ENCODE measurements at regions not wholly inside any gene's neighbourhood (a gene's known extent, or its start where the extent isn't known, plus 50 kb on each side); places are given as distances from the start of the nearest gene placed in this dataset.

- TF ChIP-seq POLR2A (IDR thresholded peaks at IDR 0.05) (no peak), CTCF (IDR thresholded peaks at IDR 0.05) (no peak)
- H3K9me3 ChIP-seq = no peaks in the 10 kb centered on the region
- intact Hi-C loops (cut with DNase I) = no loop called here
- H3K36me3 ChIP-seq (replicated peaks in 1 of 2; ENCODE audit: insufficient read depth in 1 of 2, low read depth in 2 of 2) = no peaks in the 10 kb centered on the region
- no peaks in the 10 kb centered on the region for H3K27me3 ChIP-seq
- H3K4me1 ChIP-seq = no peaks in the 10 kb centered on the region
- no peak for ATAC-seq
- no peak for DNase-seq
- H3K4me3 ChIP-seq = no peak overlapping the region
- H3K27ac ChIP-seq = no peak overlapping the region
These were observed 55.3 kb downstream of the RPL10L start for GRCh38 chr14:46596236-46596635.

- Histone ChIP-seq H3K4me1 (no peaks in the 10 kb centered on the region), H3K4me3 (no peak overlapping the region), H3K9me3 (no peaks in the 10 kb centered on the region), H3K27ac (no peak overlapping the region), H3K36me3 (replicated peaks in 1 of 2; ENCODE audit: insufficient read depth in 1 of 2, low read depth in 2 of 2) (no peaks in the 10 kb centered on the region), H3K27me3 (no peaks in the 10 kb centered on the region)
- ATAC-seq (no peak), DNase-seq (no peak)
- 52 to 66% methylated on average over 1 of the region's 1 CpG for WGBS, 2 donors
- TF ChIP-seq CTCF (IDR thresholded peaks at IDR 0.05) (no peak), POLR2A (IDR thresholded peaks at IDR 0.05) (no peak)
- intact Hi-C loops (cut with DNase I) = no loop called here
These were observed 68.8 kb downstream of the RPL10L start for GRCh38 chr14:46582826-46583225.

DNA sequence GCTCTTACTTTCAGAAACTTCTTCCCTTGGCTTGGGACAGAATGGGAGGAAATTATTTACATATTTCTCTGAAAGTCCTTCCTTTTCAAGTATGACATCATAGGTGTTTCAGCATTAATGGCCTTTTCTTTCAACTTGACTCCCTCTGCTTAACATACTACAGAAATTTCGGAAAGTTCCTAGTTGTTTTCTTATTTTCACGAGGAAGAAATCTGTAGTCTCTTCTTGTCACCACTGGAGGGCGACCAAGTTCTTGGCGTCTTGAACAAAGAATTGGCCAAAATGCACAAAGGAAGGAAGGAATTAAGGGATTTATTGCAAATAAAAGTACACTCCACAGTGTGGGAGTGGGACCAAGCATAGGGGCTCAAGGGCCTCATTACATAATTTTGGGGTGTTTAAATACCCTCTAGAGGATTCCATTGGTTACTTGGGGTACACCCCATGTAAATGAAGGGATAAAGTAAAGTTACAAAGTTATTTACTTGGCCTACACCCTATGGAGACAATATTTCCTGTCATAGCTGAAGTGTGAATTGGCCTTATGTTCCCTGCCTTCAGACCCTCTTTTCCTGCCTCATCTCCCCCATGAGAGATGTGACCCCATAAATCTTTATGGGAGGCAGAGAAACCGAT lies 70.4 kb downstream of the RPL10L start:
- peak in 6 of 7 experiments; percentile 19 to 30 (median 24) for TF ChIP-seq CTCF (IDR thresholded peaks at IDR 0.05)
- TF ChIP-seq POLR2A (IDR thresholded peaks at IDR 0.05) = no peak
- DNase-seq = peak in 3 of 4 donors; percentile 4 to 13 (median 5)
- WGBS, 2 donors = 23 to 28% methylated on average over 5 of the region's 5 CpGs
- H3K4me3 ChIP-seq = no peak overlapping the region
- no peaks in the 10 kb centered on the region for H3K36me3 ChIP-seq (replicated peaks in 1 of 2; ENCODE audit: insufficient read depth in 1 of 2, low read depth in 2 of 2)
- no peak overlapping the region for H3K27ac ChIP-seq
- H3K9me3 ChIP-seq = no peaks in the 10 kb centered on the region
- H3K27me3 ChIP-seq = no peaks in the 10 kb centered on the region
- H3K4me1 ChIP-seq = no peaks in the 10 kb centered on the region
- ATAC-seq = no peak
- intact Hi-C loops (cut with DNase I) = no loop called here

- intact Hi-C loops (cut with DNase I) = no loop called here
- no peaks in the 10 kb centered on the region for H3K9me3 ChIP-seq
- no peak for ATAC-seq
These were observed 76.6 kb downstream of the RPL10L start for GRCh38 chr14:46574978-46575375.

More at GRCh38 chr14:46574978-46575375, 76.6 kb downstream of the RPL10L start:
- DNase-seq = no peak
- H3K4me3 ChIP-seq = no peak overlapping the region
- no peaks in the 10 kb centered on the region for H3K4me1 ChIP-seq
- no peak overlapping the region for H3K27ac ChIP-seq
- no peak for TF ChIP-seq CTCF (IDR thresholded peaks at IDR 0.05)
- no peak for TF ChIP-seq POLR2A (IDR thresholded peaks at IDR 0.05)
- H3K27me3 ChIP-seq = no peaks in the 10 kb centered on the region
- 40 to 44% methylated on average over 2 of the region's 2 CpGs for WGBS, 2 donors
- H3K36me3 ChIP-seq (replicated peaks in 1 of 2; ENCODE audit: insufficient read depth in 1 of 2, low read depth in 2 of 2) = no peaks in the 10 kb centered on the region

Data from body of pancreas (tissue), 4 donors.